ENCODE measurements at regions not wholly inside any gene's neighbourhood (a gene's known extent, or its start where the extent isn't known, plus 50 kb on each side); places are given as distances from the start of the nearest gene placed in this dataset.
A peak's percentile ranks its signal among the peaks of the same experiment; 100 is the strongest.

DNA sequence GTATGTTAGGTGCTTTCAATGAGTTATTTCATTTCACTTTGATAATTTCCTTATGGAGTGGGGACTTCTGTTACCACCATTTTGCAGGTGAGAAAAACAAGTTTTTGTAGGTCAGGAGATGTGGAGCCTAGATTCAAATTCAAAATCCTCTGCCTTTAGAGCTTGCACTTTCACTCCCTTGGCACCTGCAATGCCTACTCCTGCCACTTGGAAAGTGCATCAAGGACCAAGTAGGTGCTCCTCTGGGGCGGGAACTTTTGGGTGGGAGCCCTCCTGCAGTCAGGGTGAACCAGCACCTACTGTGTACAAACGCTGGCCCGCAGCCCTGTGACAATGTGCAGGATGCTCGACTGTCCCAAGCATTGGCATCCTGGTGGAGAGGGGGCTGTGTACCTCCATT is 199.0 kb downstream of the EMX2 start:
- H3K4me3 ChIP-seq, result no peak overlapping the region
- H3K27me3 ChIP-seq, result no peaks in the 10 kb centered on the region
- no peak for DNase-seq (ENCODE audit: low spot score)
- TF ChIP-seq, protein P1, sequence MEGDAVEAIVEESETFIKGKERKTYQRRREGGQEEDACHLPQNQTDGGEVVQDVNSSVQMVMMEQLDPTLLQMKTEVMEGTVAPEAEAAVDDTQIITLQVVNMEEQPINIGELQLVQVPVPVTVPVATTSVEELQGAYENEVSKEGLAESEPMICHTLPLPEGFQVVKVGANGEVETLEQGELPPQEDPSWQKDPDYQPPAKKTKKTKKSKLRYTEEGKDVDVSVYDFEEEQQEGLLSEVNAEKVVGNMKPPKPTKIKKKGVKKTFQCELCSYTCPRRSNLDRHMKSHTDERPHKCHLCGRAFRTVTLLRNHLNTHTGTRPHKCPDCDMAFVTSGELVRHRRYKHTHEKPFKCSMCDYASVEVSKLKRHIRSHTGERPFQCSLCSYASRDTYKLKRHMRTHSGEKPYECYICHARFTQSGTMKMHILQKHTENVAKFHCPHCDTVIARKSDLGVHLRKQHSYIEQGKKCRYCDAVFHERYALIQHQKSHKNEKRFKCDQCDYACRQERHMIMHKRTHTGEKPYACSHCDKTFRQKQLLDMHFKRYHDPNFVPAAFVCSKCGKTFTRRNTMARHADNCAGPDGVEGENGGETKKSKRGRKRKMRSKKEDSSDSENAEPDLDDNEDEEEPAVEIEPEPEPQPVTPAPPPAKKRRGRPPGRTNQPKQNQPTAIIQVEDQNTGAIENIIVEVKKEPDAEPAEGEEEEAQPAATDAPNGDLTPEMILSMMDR (IDR thresholded peaks at IDR 0.05), result no peak
- no peak overlapping the region for H3K27ac ChIP-seq
- no peaks in the 10 kb centered on the region for H3K9me3 ChIP-seq
- no peaks in the 10 kb centered on the region for H3K4me1 ChIP-seq
- no peaks in the 10 kb centered on the region for H3K36me3 ChIP-seq

DNA sequence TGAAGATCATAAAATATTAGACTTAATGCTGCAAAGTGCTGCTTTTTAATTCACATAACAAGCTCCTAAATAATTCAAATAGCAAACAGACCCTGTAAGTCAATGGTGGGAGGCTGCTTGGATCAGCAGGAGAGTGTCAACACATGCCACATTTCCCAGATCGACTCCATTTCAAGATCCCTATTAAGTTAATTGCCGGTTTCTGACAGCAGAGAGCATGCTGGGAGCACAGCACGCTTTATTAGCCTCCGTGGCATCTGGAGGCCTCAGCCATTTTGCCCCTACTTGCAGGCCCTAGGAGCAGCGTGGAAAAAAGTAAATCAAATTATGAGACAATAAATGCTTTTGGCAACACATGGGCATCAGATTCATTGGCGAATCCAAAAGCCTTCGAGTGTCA is 201.0 kb downstream of the EMX2 start:
- TF ChIP-seq, protein P1 (IDR thresholded peaks at IDR 0.05), result no peak
- no peak for DNase-seq (ENCODE audit: low spot score)

DNA sequence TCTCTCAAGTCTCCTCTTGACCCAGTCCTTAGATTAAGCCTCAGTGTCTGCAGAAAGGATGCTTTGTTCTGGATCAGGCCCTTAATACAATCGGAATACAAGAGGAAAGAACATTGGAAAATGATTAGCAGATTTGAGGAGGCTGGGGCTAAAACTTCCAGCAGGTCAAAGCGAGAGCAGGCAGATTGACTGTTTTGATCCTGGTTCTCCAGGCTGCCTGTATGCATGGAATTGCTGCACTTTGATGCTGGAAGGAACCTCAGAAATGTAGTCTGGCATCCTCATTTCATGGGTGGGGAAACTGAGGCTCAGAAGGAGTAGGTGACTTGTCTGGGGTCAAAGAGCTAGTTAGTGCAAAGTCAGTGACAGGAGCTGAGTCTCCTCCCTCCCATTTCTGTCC is 202.8 kb downstream of the EMX2 start:
- peak; percentile 26 for DNase-seq (ENCODE audit: low spot score)
- no peak overlapping the region for H3K27ac ChIP-seq
- H3K27me3 ChIP-seq, result no peaks in the 10 kb centered on the region
- TF ChIP-seq, protein P1 (IDR thresholded peaks at IDR 0.05), result no peak
- H3K4me3 ChIP-seq, result no peak overlapping the region
- H3K4me1 ChIP-seq, result no peaks in the 10 kb centered on the region
- no peaks in the 10 kb centered on the region for H3K9me3 ChIP-seq
- H3K36me3 ChIP-seq, result no peaks in the 10 kb centered on the region

More for the DNA sequence above, 201.0 kb downstream of the EMX2 start:
- H3K9me3 ChIP-seq, result no peaks in the 10 kb centered on the region
- H3K36me3 ChIP-seq, result no peaks in the 10 kb centered on the region
- no peak overlapping the region for H3K4me3 ChIP-seq
- H3K27me3 ChIP-seq, result no peaks in the 10 kb centered on the region
- H3K27ac ChIP-seq, result no peak overlapping the region
- no peaks in the 10 kb centered on the region for H3K4me1 ChIP-seq

DNA sequence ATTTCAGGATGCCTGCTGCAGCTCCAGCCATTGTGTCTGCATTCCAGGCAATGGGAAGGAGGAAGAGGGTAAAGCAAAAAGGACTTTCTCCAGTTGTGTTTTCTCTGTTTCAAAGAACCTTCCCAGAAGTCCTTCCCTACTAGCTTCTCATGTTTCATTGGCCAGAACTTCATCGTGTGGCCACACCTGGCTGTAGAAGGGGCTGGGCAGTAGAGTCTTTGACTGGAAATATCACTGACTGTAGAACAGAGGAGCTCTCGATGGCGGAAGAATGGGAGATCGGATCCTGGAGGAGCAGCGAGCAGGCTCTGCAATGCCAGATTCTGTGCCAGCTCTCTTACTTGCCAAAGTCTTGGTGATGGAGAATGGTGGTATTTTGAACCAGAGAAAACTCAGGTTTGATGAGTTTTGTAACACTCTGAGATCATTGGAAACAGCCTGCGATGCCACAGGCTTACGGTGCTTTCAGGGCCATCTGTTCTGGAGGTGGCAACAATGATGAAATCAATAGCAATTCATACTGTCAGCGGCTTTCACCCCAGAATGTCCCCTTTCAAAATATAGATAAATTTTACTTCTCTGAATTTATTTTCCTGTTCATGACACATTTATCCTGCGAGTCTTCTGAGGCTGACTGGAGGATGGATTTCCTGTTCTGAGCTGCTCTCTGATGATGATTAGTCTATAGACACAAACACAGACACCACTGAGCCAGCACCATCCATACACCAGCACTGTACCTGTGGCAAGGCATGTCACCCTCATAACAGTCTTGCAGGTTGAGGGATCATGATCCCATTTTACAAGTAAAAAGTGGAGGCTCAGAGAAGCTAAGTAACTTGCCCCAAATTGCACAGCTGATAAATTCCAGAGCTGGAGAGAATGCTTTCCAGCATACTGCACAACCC is 204.2 kb downstream of the EMX2 start:
- TF ChIP-seq, protein P1 (IDR thresholded peaks at IDR 0.05), result no peak
- H3K27ac ChIP-seq, result no peak overlapping the region

DNA sequence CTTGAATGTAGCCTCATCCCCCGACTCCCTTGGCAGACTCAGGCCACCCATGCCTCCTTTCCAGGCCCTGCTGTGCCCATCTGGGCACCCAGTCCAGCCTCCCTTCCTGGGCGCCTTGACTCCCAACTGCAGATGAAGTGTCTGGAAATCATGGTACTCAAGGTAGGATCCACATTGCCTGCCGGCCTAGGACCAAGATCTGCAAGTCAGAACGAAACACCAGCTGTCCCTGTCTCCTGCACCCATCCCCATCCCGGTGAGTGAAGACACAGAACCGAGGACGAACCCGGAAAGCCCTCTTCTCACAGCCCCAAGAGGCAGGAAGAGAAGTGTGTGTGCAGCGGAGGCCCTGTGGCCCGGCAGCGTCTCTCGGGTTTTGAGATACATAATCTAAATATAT is 205.1 kb downstream of the EMX2 start:
- TF ChIP-seq, protein P1 (IDR thresholded peaks at IDR 0.05), result no peak
- H3K9me3 ChIP-seq, result no peaks in the 10 kb centered on the region
- no peaks in the 10 kb centered on the region for H3K4me1 ChIP-seq
- no peak overlapping the region for H3K4me3 ChIP-seq
- no peaks in the 10 kb centered on the region for H3K27me3 ChIP-seq
- no peak overlapping the region for H3K27ac ChIP-seq
- DNase-seq (ENCODE audit: low spot score), result peak; percentile 48
- no peaks in the 10 kb centered on the region for H3K36me3 ChIP-seq

More for the DNA sequence above, 204.2 kb downstream of the EMX2 start:
- Histone ChIP-seq H3K36me3 (no peaks in the 10 kb centered on the region), H3K9me3 (no peaks in the 10 kb centered on the region), H3K27me3 (no peaks in the 10 kb centered on the region), H3K4me3 (no peak overlapping the region), H3K4me1 (no peaks in the 10 kb centered on the region)
- peak; percentile 16 for DNase-seq (ENCODE audit: low spot score)

Data from right atrium auricular region (tissue), 2 donors.